Activated CD8-positive, alpha-beta T cell treated with anti-CD3 and anti-CD28 coated beads for 36 hours (primary cell): ENCODE measurements at regions not wholly inside any gene's neighbourhood (a gene's known extent, or its start where the extent isn't known, plus 50 kb on each side); places are given as distances from the start of the nearest gene placed in this dataset.

Experiments used
- ATAC-seq: fragments of 200-7000 bp; cut with Tn5 transposase; one replicate; pipeline ENCODE4 v1.10.0; 2021; ENCODE audit warnings: mild to moderate bottlenecking, moderate library complexity
- CTCF ChIA-PET: fragments of 350-600 bp; sonication (Branson Sonifier 250); formaldehyde crosslinking; loops from one replicate; lab custom pipeline; 2021; ENCODE audit warnings: antibody characterized with exemption; lab: Charles Lee
- POLR2A ChIA-PET: fragments of 350-600 bp; sonication (Branson Sonifier 250); formaldehyde crosslinking; loops from one replicate; lab custom pipeline; 2021; ENCODE audit warnings: antibody characterized with exemption; lab: Charles Lee
- DNase-seq: peaks from one replicate; pipeline ENCODE4 v3.0.0-alpha.2; 2020
- H3K27ac Mint-ChIP-seq: one replicate; pipeline ENCODE4 v1.8.0; 2021; ENCODE audit warnings: mild to moderate bottlenecking, mixed read lengths
- H3K27me3 Mint-ChIP-seq: one replicate; pipeline ENCODE4 v1.8.0; 2021; ENCODE audit warnings: mixed read lengths
- H3K36me3 Mint-ChIP-seq: one replicate; pipeline ENCODE4 v1.8.0; 2021; ENCODE audit warnings: low read depth, mixed read lengths
- H3K4me1 Mint-ChIP-seq: one replicate; pipeline ENCODE4 v1.8.0; 2021; ENCODE audit warnings: low read depth, mixed read lengths
- H3K4me3 Mint-ChIP-seq: one replicate; pipeline ENCODE4 v1.8.0; 2021; ENCODE audit warnings: mild to moderate bottlenecking, moderate library complexity, mixed read lengths
- H3K9me3 Mint-ChIP-seq: one replicate; pipeline ENCODE4 v1.8.0; 2021; ENCODE audit warnings: mixed read lengths
- intact Hi-C: fragments of 100-400 bp; cut with micrococcal nuclease; formaldehyde crosslinking; loops from one replicate; pipeline ENCODE4 v1.10.0; 2022
- TF ChIP-seq, protein P1 (sequence below): fragments of 200-600 bp; IDR thresholded peaks from one replicate; pipeline ENCODE4 v1.8.0; 2022; ENCODE audit warnings: antibody characterized with exemption, mild to moderate bottlenecking

DNA sequence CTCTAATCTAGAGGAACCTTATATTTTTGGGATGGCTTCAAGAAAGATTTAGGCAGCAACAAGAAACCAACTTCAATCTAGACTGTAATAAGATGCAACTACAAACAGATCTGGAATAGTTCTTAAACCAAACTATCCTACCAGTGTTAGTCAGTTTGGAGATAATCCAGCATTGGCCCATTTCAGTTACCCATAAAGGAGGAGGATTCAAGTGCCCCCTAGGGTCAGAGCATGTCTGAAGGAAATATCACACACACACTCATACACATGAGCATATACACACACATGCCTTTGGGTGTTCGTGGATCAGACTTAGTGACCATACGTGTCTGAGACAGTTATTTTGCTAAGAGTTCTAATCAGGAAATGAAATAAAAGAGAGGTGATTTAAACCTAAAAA lies 261.2 kb downstream of the ADAMTS20 start:
- intact Hi-C loops = no loop called here
- H3K36me3 Mint-ChIP-seq = no peaks in the 10 kb centered on the region
- CTCF ChIA-PET = no interaction called here

DNA sequence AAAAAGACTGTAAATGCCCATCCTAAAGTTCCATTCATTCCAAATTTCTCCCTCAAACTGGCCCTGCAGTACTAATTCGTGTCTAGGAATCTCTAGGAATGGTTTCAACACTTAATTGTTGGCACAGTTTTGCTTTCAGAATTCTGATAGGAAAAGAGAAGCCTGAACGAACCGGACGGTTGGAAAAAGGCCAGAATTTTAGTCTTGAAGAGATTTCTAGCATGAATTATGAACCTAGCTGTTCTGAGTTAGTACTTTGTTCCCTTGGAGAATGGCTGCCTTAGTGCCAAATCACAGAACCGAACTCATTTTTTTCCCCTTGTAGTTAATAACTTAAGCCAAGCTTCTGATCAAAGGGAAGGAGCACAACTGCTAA lies 262.6 kb downstream of the ADAMTS20 start:
- H3K36me3 Mint-ChIP-seq = no peaks in the 10 kb centered on the region
- H3K9me3 Mint-ChIP-seq = no peaks in the 10 kb centered on the region
- no peak for DNase-seq
- ChIA-PET POLR2A (no interaction called here), CTCF (no interaction called here)
- no peaks in the 10 kb centered on the region for H3K27me3 Mint-ChIP-seq
- no peak for ATAC-seq
- intact Hi-C loops = no loop called here
- no peak overlapping the region for H3K4me3 Mint-ChIP-seq
- TF ChIP-seq, protein P1, sequence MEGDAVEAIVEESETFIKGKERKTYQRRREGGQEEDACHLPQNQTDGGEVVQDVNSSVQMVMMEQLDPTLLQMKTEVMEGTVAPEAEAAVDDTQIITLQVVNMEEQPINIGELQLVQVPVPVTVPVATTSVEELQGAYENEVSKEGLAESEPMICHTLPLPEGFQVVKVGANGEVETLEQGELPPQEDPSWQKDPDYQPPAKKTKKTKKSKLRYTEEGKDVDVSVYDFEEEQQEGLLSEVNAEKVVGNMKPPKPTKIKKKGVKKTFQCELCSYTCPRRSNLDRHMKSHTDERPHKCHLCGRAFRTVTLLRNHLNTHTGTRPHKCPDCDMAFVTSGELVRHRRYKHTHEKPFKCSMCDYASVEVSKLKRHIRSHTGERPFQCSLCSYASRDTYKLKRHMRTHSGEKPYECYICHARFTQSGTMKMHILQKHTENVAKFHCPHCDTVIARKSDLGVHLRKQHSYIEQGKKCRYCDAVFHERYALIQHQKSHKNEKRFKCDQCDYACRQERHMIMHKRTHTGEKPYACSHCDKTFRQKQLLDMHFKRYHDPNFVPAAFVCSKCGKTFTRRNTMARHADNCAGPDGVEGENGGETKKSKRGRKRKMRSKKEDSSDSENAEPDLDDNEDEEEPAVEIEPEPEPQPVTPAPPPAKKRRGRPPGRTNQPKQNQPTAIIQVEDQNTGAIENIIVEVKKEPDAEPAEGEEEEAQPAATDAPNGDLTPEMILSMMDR = no peak
- H3K4me1 Mint-ChIP-seq = no peaks in the 10 kb centered on the region
- H3K27ac Mint-ChIP-seq = no peak overlapping the region

More for the DNA sequence above, 261.2 kb downstream of the ADAMTS20 start:
- Mint-ChIP-seq H3K4me3 (no peak overlapping the region), H3K9me3 (no peaks in the 10 kb centered on the region), H3K27ac (no peak overlapping the region), H3K27me3 (no peaks in the 10 kb centered on the region), H3K4me1 (no peaks in the 10 kb centered on the region)
- ATAC-seq (no peak), DNase-seq (no peak)
- POLR2A ChIA-PET = no interaction called here
- TF ChIP-seq, protein P1 = no peak

DNA sequence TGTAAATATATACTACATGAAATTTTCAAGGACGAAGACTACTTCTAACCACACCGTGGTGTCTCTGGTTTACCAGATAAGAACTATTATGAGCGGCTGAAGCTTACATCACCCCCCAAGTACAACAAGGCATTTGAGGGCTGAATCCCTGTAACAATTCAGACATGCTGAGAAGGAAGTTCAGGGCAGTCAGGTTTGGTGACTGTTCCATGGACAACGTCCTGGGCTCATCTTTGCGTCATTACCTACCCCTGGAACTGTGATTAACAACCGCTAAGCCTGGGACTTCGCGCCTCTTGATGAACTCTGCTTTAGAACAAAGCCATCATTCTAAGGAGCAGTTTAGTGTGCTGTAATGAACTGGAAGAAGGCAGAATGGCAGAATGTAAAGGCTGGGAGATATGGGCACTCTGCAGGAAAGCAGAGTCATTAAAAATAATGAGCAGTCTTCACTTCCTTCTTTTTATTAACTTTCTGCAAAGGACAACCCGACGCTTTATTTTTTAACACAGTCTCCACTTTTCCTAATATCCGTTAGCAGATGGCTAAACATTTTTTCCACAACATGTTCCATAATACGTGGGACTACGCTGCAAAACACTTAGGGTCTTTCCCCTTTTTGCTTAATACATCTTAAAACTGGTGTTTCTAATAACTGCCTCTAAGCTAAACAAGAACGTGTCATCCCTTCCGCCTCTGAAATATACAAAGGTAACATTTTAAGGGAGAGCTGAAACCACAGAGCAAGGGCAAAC lies 263.2 kb downstream of the ADAMTS20 start:
- intact Hi-C loops = no loop called here
- ATAC-seq (no peak), DNase-seq (no peak)
- H3K36me3 Mint-ChIP-seq = no peaks in the 10 kb centered on the region
- TF ChIP-seq, protein P1 = no peak
- ChIA-PET CTCF (no interaction called here), POLR2A (no interaction called here)
- H3K4me1 Mint-ChIP-seq = no peaks in the 10 kb centered on the region
- no peaks in the 10 kb centered on the region for H3K27me3 Mint-ChIP-seq
- no peak overlapping the region for H3K27ac Mint-ChIP-seq
- no peak overlapping the region for H3K4me3 Mint-ChIP-seq
- no peaks in the 10 kb centered on the region for H3K9me3 Mint-ChIP-seq

DNA sequence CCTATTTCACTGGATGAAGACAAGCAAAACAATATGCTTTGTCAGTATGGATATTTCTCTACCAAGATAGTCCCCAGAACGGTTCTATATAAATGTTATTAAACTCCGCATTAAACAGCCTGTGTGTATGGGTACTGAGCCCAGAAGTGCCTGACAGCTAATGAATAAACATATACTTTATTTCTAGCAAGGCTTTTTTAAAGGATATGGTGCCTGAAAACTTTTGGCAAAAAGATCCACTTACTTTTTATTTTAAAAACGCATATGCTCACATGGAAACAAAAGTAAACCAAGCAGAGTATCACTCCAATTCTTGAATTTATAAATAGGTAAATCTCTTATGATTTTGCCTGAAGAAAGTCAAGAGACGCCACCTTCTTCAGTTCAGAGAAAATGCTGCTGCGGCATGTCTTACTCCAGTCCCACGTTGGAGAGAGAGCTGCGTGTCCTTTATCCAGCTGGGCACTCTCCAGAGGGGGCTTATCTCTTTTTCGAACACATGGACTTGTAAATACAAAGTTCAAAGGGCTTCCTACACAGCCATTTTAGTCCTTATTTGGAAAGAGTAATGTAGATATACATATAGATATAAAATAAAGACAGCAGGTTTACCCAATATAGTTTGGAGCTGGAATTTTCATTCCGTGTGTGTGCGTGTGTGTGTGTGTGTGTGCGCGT lies 264.2 kb downstream of the ADAMTS20 start:
- no peak overlapping the region for H3K4me3 Mint-ChIP-seq
- H3K4me1 Mint-ChIP-seq = no peaks in the 10 kb centered on the region
- no peaks in the 10 kb centered on the region for H3K27me3 Mint-ChIP-seq
- ChIA-PET POLR2A (no interaction called here), CTCF (no interaction called here)
- no peaks in the 10 kb centered on the region for H3K9me3 Mint-ChIP-seq
- TF ChIP-seq, protein P1 = no peak
- ATAC-seq (no peak), DNase-seq (no peak)
- no peaks in the 10 kb centered on the region for H3K36me3 Mint-ChIP-seq
- H3K27ac Mint-ChIP-seq = no peak overlapping the region
- intact Hi-C loops = no loop called here

DNA sequence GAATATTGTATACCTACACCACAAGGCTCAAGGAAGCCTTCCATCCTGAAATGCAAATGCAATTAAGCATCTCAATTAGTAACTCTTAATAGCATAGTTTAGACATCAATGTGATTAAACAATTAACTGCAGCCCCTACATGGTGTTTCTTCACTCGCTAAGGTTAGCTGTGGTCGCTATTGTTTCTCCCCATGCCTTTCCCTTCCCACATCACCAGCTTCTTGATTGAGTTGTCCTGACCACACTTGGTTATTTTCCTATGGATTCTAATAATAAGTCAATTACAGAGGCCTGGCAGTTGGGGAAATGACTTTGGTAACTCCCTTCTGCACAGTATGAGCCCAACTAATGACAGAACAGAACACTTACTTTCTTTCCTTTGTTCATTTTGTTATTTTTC lies 265.0 kb downstream of the ADAMTS20 start:
- no peak for DNase-seq
- ChIA-PET POLR2A (no interaction called here), CTCF (interaction anchor here (1.1 kb wide), 1 partner anchor 372 kb away, joined by 3 read pairs; no protein-coding TSS in a partner anchor)
- Mint-ChIP-seq H3K4me3 (no peak overlapping the region), H3K4me1 (no peaks in the 10 kb centered on the region), H3K27ac (no peak overlapping the region), H3K36me3 (no peaks in the 10 kb centered on the region), H3K27me3 (no peaks in the 10 kb centered on the region), H3K9me3 (no peaks in the 10 kb centered on the region)
- no peak for ATAC-seq
- intact Hi-C loops = no loop called here
- TF ChIP-seq, protein P1 = no peak
